ENCODE measurements at regions not wholly inside any gene's neighbourhood (a gene's known extent, or its start where the extent isn't known, plus 50 kb on each side); places are given as distances from the start of the nearest gene placed in this dataset.
A peak's percentile ranks its signal among the peaks of the same experiment; 100 is the strongest.

GRCh38 chr6:56851074-56851473 is 103.8 kb upstream of the BEND6 start:
- no peak for TF ChIP-seq CTCF (IDR thresholded peaks at IDR 0.05; ENCODE audit: low read depth, low read length, poor library complexity, severe bottlenecking)
- no peak for TF ChIP-seq EZH2phosphoT487 (IDR thresholded peaks at IDR 0.05; ENCODE audit: borderline replicate concordance, low read length)
- Histone ChIP-seq H4K20me1 (ENCODE audit: control insufficient read depth, insufficient read depth, low read depth, low read length) (no peaks in the 10 kb centered on the region), H3K27ac (ENCODE audit: low read depth, low read length) (no peak overlapping the region), H3K4me3 (ENCODE audit: low read length) (peak overlapping the region; percentile 65), H3K9me3 (ENCODE audit: control insufficient read depth, insufficient read depth, low read length) (no peaks in the 10 kb centered on the region), H3F3A (ENCODE audit: control insufficient read depth, insufficient read depth) (no peaks in the 10 kb centered on the region), H3K79me2 (ENCODE audit: control insufficient read depth, low read length) (no peaks in the 10 kb centered on the region), H3K4me1 (ENCODE audit: control insufficient read depth, low read length) (peaks cover 12% of the 10 kb centered on the region), H3K27me3 (ENCODE audit: control insufficient read depth, low read length) (peaks cover 4% of the 10 kb centered on the region; the same call in 1 of the 2 replicates), H3K4me2 (ENCODE audit: low read length) (peak overlapping the region; percentile 64), H3K36me3 (ENCODE audit: control insufficient read depth, low read length) (no peaks in the 10 kb centered on the region), H3K9me2 (replicated peaks; ENCODE audit: control insufficient read depth, low read length) (no peaks in the 10 kb centered on the region)

GRCh38 chr6:56850626-56851025 is 104.3 kb upstream of the BEND6 start:
- H3K36me3 ChIP-seq (ENCODE audit: control insufficient read depth, low read length) = no peaks in the 10 kb centered on the region
- H3K27ac ChIP-seq (ENCODE audit: low read depth, low read length) = no peak overlapping the region
- peaks cover 4% of the 10 kb centered on the region; the same call in 1 of the 2 replicates for H3K27me3 ChIP-seq (ENCODE audit: control insufficient read depth, low read length)
- H3K4me3 ChIP-seq (ENCODE audit: low read length) = peak overlapping the region; percentile 65; the same call in 1 of the 2 replicates
- peaks cover 12% of the 10 kb centered on the region for H3K4me1 ChIP-seq (ENCODE audit: control insufficient read depth, low read length)
- no peaks in the 10 kb centered on the region for H3K9me3 ChIP-seq (ENCODE audit: control insufficient read depth, insufficient read depth, low read length)
- no peaks in the 10 kb centered on the region for H3K79me2 ChIP-seq (ENCODE audit: control insufficient read depth, low read length)
- H4K20me1 ChIP-seq (ENCODE audit: control insufficient read depth, insufficient read depth, low read depth, low read length) = no peaks in the 10 kb centered on the region
- H3K9me2 ChIP-seq (replicated peaks; ENCODE audit: control insufficient read depth, low read length) = no peaks in the 10 kb centered on the region
- H3K4me2 ChIP-seq (ENCODE audit: low read length) = peak overlapping the region; percentile 64; the same call in 1 of the 2 replicates
- H3F3A ChIP-seq (ENCODE audit: control insufficient read depth, insufficient read depth) = no peaks in the 10 kb centered on the region
- TF ChIP-seq CTCF (IDR thresholded peaks at IDR 0.05; ENCODE audit: low read depth, low read length, poor library complexity, severe bottlenecking) = no peak
- TF ChIP-seq EZH2phosphoT487 (IDR thresholded peaks at IDR 0.05; ENCODE audit: borderline replicate concordance, low read length) = no peak

GRCh38 chr6:56849896-56850295 is 105.0 kb upstream of the BEND6 start:
- Histone ChIP-seq H4K20me1 (ENCODE audit: control insufficient read depth, insufficient read depth, low read depth, low read length) (no peaks in the 10 kb centered on the region), H3K4me3 (ENCODE audit: low read length) (no peak overlapping the region), H3K79me2 (ENCODE audit: control insufficient read depth, low read length) (no peaks in the 10 kb centered on the region), H3K9me3 (ENCODE audit: control insufficient read depth, insufficient read depth, low read length) (no peaks in the 10 kb centered on the region), H3F3A (ENCODE audit: control insufficient read depth, insufficient read depth) (no peaks in the 10 kb centered on the region), H3K36me3 (ENCODE audit: control insufficient read depth, low read length) (no peaks in the 10 kb centered on the region), H3K4me1 (ENCODE audit: control insufficient read depth, low read length) (peaks cover 12% of the 10 kb centered on the region), H3K4me2 (ENCODE audit: low read length) (no peak overlapping the region), H3K27me3 (ENCODE audit: control insufficient read depth, low read length) (peaks cover 4% of the 10 kb centered on the region; the same call in 1 of the 2 replicates), H3K27ac (ENCODE audit: low read depth, low read length) (no peak overlapping the region), H3K9me2 (replicated peaks; ENCODE audit: control insufficient read depth, low read length) (no peaks in the 10 kb centered on the region)
- TF ChIP-seq EZH2phosphoT487 (IDR thresholded peaks at IDR 0.05; ENCODE audit: borderline replicate concordance, low read length) (no peak), CTCF (IDR thresholded peaks at IDR 0.05; ENCODE audit: low read depth, low read length, poor library complexity, severe bottlenecking) (no peak)

Measured in DOHH2 (cell line).